Adrenal gland (tissue), 5 donors: ENCODE measurements at regions not wholly inside any gene's neighbourhood (a gene's known extent, or its start where the extent isn't known, plus 50 kb on each side); places are given as distances from the start of the nearest gene placed in this dataset.
"Not testable (repeated sequence)": the region's sequence is repeated elsewhere in the genome, so short reads cannot be mapped to it uniquely, and the experiment has no call there.

ENCODE experiments used
- CTCF ChIP-seq, 6 experiments: fragments of 450-650 bp in 4 of 6; fragments of 200-600 bp in 2 of 6; sonication (generic) in 1 of 6; IDR thresholded peaks; 1 replicate in 5 of 6; 2 replicates in 1 of 6; pipeline versions ENCODE4 v1.5.1 to v1.8.0; 2016 to 2021; ENCODE audit warnings: antibody characterized with exemption in 6 of 6, mild to moderate bottlenecking in 2 of 6, moderate library complexity in 1 of 6
- POLR2A ChIP-seq, 2 donors: fragments of 450-650 bp; IDR thresholded peaks; one replicate each; pipeline ENCODE4 v1.6.1; 2017; ENCODE audit warnings: antibody characterized with exemption in 2 of 2, mild to moderate bottlenecking in 2 of 2, moderate library complexity in 1 of 2
- donor health status: DM: no; HTN: no; CAD: no.

- TF ChIP-seq CTCF, POLR2A (IDR thresholded peaks at IDR 0.05): not testable (repeated sequence)
Observed at GRCh38 chr5:104079861-104080645, 517.5 kb upstream of the NUDT12 start.
